ENCODE measurements at regions not wholly inside any gene's neighbourhood (a gene's known extent, or its start where the extent isn't known, plus 50 kb on each side); places are given as distances from the start of the nearest gene placed in this dataset.

DNA sequence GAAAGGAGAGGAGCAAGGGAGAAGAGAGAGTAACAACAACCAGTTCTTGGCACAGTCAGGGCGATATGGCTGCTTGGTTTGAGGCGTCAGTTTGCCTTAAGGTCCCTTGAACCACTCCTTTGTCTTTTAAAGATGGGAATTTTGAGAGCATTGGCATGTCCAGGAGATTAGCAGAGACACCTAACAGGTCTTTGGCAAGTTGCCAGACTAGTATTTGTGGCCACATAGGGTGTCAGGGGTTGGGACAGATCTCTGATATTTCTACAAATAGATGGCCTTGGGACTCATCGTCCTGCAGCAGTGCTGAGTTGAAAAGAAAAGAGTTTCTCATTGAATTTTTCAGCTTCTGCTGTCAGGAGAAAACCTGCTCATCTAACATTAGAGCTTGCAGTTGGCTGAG, 55.3 kb upstream of the KCND3 start:
- TF ChIP-seq POLR2A (IDR thresholded peaks at IDR 0.05; ENCODE audit: low read depth, low read length), result no peak
- TF ChIP-seq POLR2AphosphoS5 (IDR thresholded peaks at IDR 0.05; ENCODE audit: low read depth, low read length), result no peak
- no peak for TF ChIP-seq TAF1 (IDR thresholded peaks at IDR 0.05; ENCODE audit: low read depth, low read length)
